H9 (cell line): ENCODE measurements at regions not wholly inside any gene's neighbourhood (a gene's known extent, or its start where the extent isn't known, plus 50 kb on each side); places are given as distances from the start of the nearest gene placed in this dataset.

ENCODE experiments used
- DNase-seq: peaks from one replicate; pipeline ENCODE4 v3.0.0-alpha.2; 2017
- H2AFZ ChIP-seq: one replicate; pipeline ENCODE4 v1.6.1; 2013; ENCODE audit warnings: mild to moderate bottlenecking, low read length, control low read depth, moderate library complexity
- H2AK5ac ChIP-seq: 2 replicates; pipeline ENCODE4 v1.6.1; 2013; ENCODE audit warnings: low read length, control low read depth, mixed read lengths; ENCODE audit not compliant: insufficient read length
- H2BK120ac ChIP-seq: one replicate; pipeline ENCODE4 v1.6.1; 2013; ENCODE audit warnings: low read depth, mild to moderate bottlenecking, low read length, control low read depth, inconsistent platforms; ENCODE audit not compliant: poor library complexity, severe bottlenecking
- H2BK12ac ChIP-seq: 2 replicates; pipeline ENCODE4 v1.6.1; 2013; ENCODE audit warnings: low read length, control low read depth, mixed read lengths, low read depth; ENCODE audit not compliant: insufficient read length
- H2BK15ac ChIP-seq: 2 replicates; pipeline ENCODE4 v1.6.1; 2013; ENCODE audit warnings: low read depth, low read length, control low read depth
- H2BK20ac ChIP-seq: one replicate; pipeline ENCODE4 v1.6.1; 2013; ENCODE audit warnings: low read depth, mild to moderate bottlenecking, low read length, control low read depth, inconsistent platforms; ENCODE audit not compliant: poor library complexity, severe bottlenecking
- H2BK5ac ChIP-seq: 2 replicates; pipeline ENCODE4 v1.6.1; 2013; ENCODE audit warnings: low read length, control low read depth, mixed read lengths; ENCODE audit not compliant: insufficient read length
- H3K14ac ChIP-seq: 2 replicates; pipeline ENCODE4 v1.6.1; 2013; ENCODE audit warnings: low read length, control low read depth; ENCODE audit not compliant: insufficient read depth
- H3K18ac ChIP-seq: 2 replicates; pipeline ENCODE4 v1.6.1; 2013; ENCODE audit warnings: low read depth, mild to moderate bottlenecking, mixed read lengths, low read length, control low read depth; ENCODE audit not compliant: insufficient read length
- H3K23ac ChIP-seq: 2 replicates; pipeline ENCODE4 v1.6.1; 2013; ENCODE audit warnings: low read length, control low read depth, mixed read lengths, low read depth; ENCODE audit not compliant: insufficient read length
- H3K23me2 ChIP-seq: 2 replicates; pipeline ENCODE4 v1.6.1; 2013; ENCODE audit warnings: low read depth, mild to moderate bottlenecking, mixed read lengths, low read length, control low read depth; ENCODE audit not compliant: insufficient read length, poor library complexity, severe bottlenecking
- H3K27ac ChIP-seq: 2 replicates; pipeline ENCODE4 v1.5.1; 2013; ENCODE audit warnings: low read length, control low read depth, mixed read lengths, low read depth; ENCODE audit not compliant: insufficient read length
- H3K27me3 ChIP-seq: 2 replicates; pipeline ENCODE4 v1.6.1; 2013; ENCODE audit warnings: low read length, control low read depth, inconsistent platforms; ENCODE audit not compliant: insufficient read depth
- H3K4ac ChIP-seq: 2 replicates; pipeline ENCODE4 v1.6.1; 2013; ENCODE audit warnings: low read depth, mild to moderate bottlenecking, control low read depth, inconsistent platforms, low read length, moderate library complexity
- H3K4me1 ChIP-seq: 2 replicates; pipeline ENCODE4 v1.6.1; 2013; ENCODE audit warnings: low read length, control low read depth, inconsistent platforms; ENCODE audit not compliant: insufficient read depth
- H3K4me2 ChIP-seq: 2 replicates; pipeline ENCODE4 v1.6.1; 2013; ENCODE audit warnings: low read length, control low read depth, mixed read lengths; ENCODE audit not compliant: insufficient read length, insufficient read depth
- H3K56ac ChIP-seq: 2 replicates; pipeline ENCODE4 v1.6.1; 2013; ENCODE audit warnings: low read depth, mild to moderate bottlenecking, mixed read lengths, low read length, control low read depth; ENCODE audit not compliant: insufficient read length
- H3K79me1 ChIP-seq: 2 replicates; pipeline ENCODE4 v1.6.1; 2013; ENCODE audit warnings: low read depth, mild to moderate bottlenecking, moderate library complexity, low read length, control low read depth, inconsistent platforms; ENCODE audit not compliant: insufficient read depth, poor library complexity, severe bottlenecking
- H3K79me2 ChIP-seq: 2 replicates; pipeline ENCODE4 v1.6.1; 2013; ENCODE audit warnings: low read length, control low read depth, inconsistent platforms; ENCODE audit not compliant: insufficient read depth
- H3K9ac ChIP-seq: 2 replicates; pipeline ENCODE4 v1.6.1; 2013; ENCODE audit warnings: low read length, control low read depth, mixed read lengths; ENCODE audit not compliant: insufficient read length; ENCODE audit errors: extremely low read depth
- H3K9me3 ChIP-seq: one replicate; pipeline ENCODE4 v1.6.1; 2013; ENCODE audit warnings: low read depth, low read length, inconsistent platforms; ENCODE audit not compliant: control insufficient read depth
- H3T11ph ChIP-seq: one replicate; pipeline ENCODE4 v1.6.1; 2013; ENCODE audit warnings: mild to moderate bottlenecking, low read length, control low read depth, inconsistent platforms
- H4K20me1 ChIP-seq: one replicate; pipeline ENCODE4 v1.6.1; 2013; ENCODE audit not compliant: control insufficient read depth, insufficient read length, insufficient read depth
- H4K5ac ChIP-seq: 2 replicates; pipeline ENCODE4 v1.6.1; 2013; ENCODE audit warnings: low read depth, mild to moderate bottlenecking, mixed read lengths, low read length, control low read depth; ENCODE audit not compliant: insufficient read length
- H4K8ac ChIP-seq: replicated peaks from 2 replicates; pipeline ENCODE4 v1.6.1; 2013; ENCODE audit warnings: low read length, control low read depth, mixed read lengths, low read depth; ENCODE audit not compliant: insufficient read length
- H4K91ac ChIP-seq: 2 replicates; pipeline ENCODE4 v1.6.1; 2013; ENCODE audit warnings: low read depth, mild to moderate bottlenecking, moderate library complexity, mixed read lengths, low read length, control low read depth; ENCODE audit not compliant: insufficient read length
- H3K27ac Mint-ChIP-seq, 3 experiments: 2 replicates in 2 of 3; 3 replicates in 1 of 3; pipeline ENCODE4 v1.8.0; 2020 to 2021; ENCODE audit warnings: mixed read lengths in 3 of 3, mild to moderate bottlenecking in 1 of 3, moderate library complexity in 1 of 3
- H3K27me3 Mint-ChIP-seq: 2 replicates; pipeline ENCODE4 v1.8.0; 2021; ENCODE audit warnings: low read depth, mild to moderate bottlenecking, moderate library complexity, mixed read lengths
- H3K36me3 Mint-ChIP-seq, 3 experiments: 2 replicates in 2 of 3; 3 replicates in 1 of 3; pipeline ENCODE4 v1.8.0; 2020 to 2021; ENCODE audit warnings: low read depth in 3 of 3, mixed read lengths in 3 of 3; ENCODE audit not compliant: insufficient read depth in 1 of 3
- H3K4me1 Mint-ChIP-seq, 2 experiments: 2 replicates each; pipeline ENCODE4 v1.8.0; 2020; ENCODE audit warnings: mixed read lengths in 2 of 2
- H3K4me3 Mint-ChIP-seq, 2 experiments: 2 replicates in 1 of 2; 3 replicates in 1 of 2; pipeline ENCODE4 v1.8.0; 2020 to 2021; ENCODE audit warnings: mild to moderate bottlenecking in 2 of 2, mixed read lengths in 2 of 2, moderate library complexity in 1 of 2
- H3K9me3 Mint-ChIP-seq, 2 experiments: 2 replicates in 1 of 2; 3 replicates in 1 of 2; pipeline ENCODE4 v1.8.0; 2020; ENCODE audit warnings: mild to moderate bottlenecking in 2 of 2, mixed read lengths in 2 of 2, moderate library complexity in 1 of 2
- CTCF ChIP-seq: fragments of 200-600 bp; sonication (generic); conservative IDR thresholded peaks from 3 replicates; pipeline ENCODE4 v1.8.0; 2021; ENCODE audit warnings: antibody characterized with exemption, mild to moderate bottlenecking
- WGBS: extraction: QIAGEN DNeasy Blood & Tissue Kit; methylation state at CpG from one replicate; pipeline ENCODE4 v1.1.7; 2013; ENCODE audit warnings: missing lambda C conversion rate, low lambda C conversion rate, mixed read lengths; ENCODE audit not compliant: insufficient read length; ENCODE audit errors: extremely low coverage; 5-methylcytosine and 5-hydroxymethylcytosine counted together

DNA sequence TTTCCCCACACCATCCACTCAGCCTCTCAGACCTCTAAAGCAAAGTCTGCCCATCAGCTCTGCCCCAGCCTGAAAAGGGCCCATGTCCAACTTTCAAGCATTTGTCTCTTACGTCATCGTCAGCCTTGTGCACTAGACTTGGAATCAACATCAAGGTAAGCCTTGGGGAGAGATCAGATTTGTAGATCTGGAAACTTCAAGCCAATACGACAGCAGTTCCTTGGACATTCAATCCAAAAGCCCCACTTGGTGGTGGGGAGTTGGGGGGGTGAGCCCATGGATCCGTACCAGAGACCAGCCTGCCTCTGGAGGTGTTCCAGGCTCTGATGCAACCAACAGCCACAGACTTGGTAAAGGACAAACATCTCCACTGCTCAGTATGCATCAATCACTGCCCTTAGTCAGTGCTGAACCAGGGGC is 206.8 kb upstream of the MEIS1 start:
- Histone ChIP-seq H3T11ph (no peak overlapping the region), H2BK12ac (no peak overlapping the region), H3K79me2 (no peaks in the 10 kb centered on the region), H2AFZ (no peak overlapping the region), H3K4me2 (no peak overlapping the region), H3K18ac (no peak overlapping the region), H4K8ac (no peak overlapping the region), H4K91ac (no peak overlapping the region), H3K14ac (no peak overlapping the region), H3K4ac (no peak overlapping the region), H3K23me2 (no peaks in the 10 kb centered on the region), H3K9me3 (no peaks in the 10 kb centered on the region), H3K79me1 (no peaks in the 10 kb centered on the region), H2BK5ac (no peak overlapping the region), H4K20me1 (no peaks in the 10 kb centered on the region), H4K5ac (no peak overlapping the region), H3K4me1 (no peaks in the 10 kb centered on the region), H2BK15ac (no peak overlapping the region), H3K27me3 (no peaks in the 10 kb centered on the region; the same call in 1 of the 2 replicates), H2AK5ac (no peak overlapping the region), H2BK120ac (no peak overlapping the region), H2BK20ac (no peak overlapping the region), H3K56ac (no peak overlapping the region), H3K27ac (no peak overlapping the region), H3K9ac (no peak overlapping the region), H3K23ac (no peak overlapping the region)
- no peak for TF ChIP-seq CTCF
- no peaks in the 10 kb centered on the region for H3K27me3 Mint-ChIP-seq
- no CpG with 5 or more reads among the region's 4 CpGs for WGBS
- H3K4me1 Mint-ChIP-seq = peaks cover 4 to 7% of the 10 kb centered on the region in 2 experiments
- no peak for DNase-seq
- H3K36me3 Mint-ChIP-seq = no peaks in the 10 kb centered on the region
- H3K27ac Mint-ChIP-seq = no peak overlapping the region
- H3K9me3 Mint-ChIP-seq = no peaks in the 10 kb centered on the region
- no peak overlapping the region for H3K4me3 Mint-ChIP-seq
